Daoy (cell line): ENCODE measurements at regions not wholly inside any gene's neighbourhood (a gene's known extent, or its start where the extent isn't known, plus 50 kb on each side); places are given as distances from the start of the nearest gene placed in this dataset.
A peak's percentile ranks its signal among the peaks of the same experiment; 100 is the strongest.

Experiments used
- DNase-seq: peaks from one replicate; pipeline ENCODE4 v3.0.0-alpha.2; 2015; ENCODE audit warnings: low read depth

- no peak for DNase-seq
Observed at GRCh38 chr11:110023711-110024110, 69.5 kb upstream of the ZC3H12C start.

- DNase-seq, result no peak
Observed at GRCh38 chr11:110026858-110027626, 66.2 kb upstream of the ZC3H12C start.

- DNase-seq, result no peak
Observed at GRCh38 chr11:110027627-110028371, 65.4 kb upstream of the ZC3H12C start.

GRCh38 chr11:110028921-110029320, 64.3 kb upstream of the ZC3H12C start:
- no peak for DNase-seq

GRCh38 chr11:110029714-110030113, 63.5 kb upstream of the ZC3H12C start:
- DNase-seq, result no peak

- DNase-seq, result peak; percentile 37
Observed at GRCh38 chr11:110031171-110031570, 62.0 kb upstream of the ZC3H12C start.

GRCh38 chr11:110032259-110032658, 60.9 kb upstream of the ZC3H12C start:
- DNase-seq, result no peak

- no peak for DNase-seq
Observed at GRCh38 chr11:110032957-110033570, 60.1 kb upstream of the ZC3H12C start.

- DNase-seq, result no peak
Observed at GRCh38 chr11:110034806-110035205, 58.4 kb upstream of the ZC3H12C start.

GRCh38 chr11:110035357-110035756, 57.8 kb upstream of the ZC3H12C start:
- no peak for DNase-seq

- DNase-seq, result no peak
Observed at GRCh38 chr11:110038201-110038600, 55.0 kb upstream of the ZC3H12C start.
